ENCODE measurements at regions not wholly inside any gene's neighbourhood (a gene's known extent, or its start where the extent isn't known, plus 50 kb on each side); places are given as distances from the start of the nearest gene placed in this dataset.

GRCh38 chr3:194081826-194082225 is 54.1 kb upstream of the HES1 start:
- 97% methylated on average over 5 of the region's 5 CpGs for WGBS
- no peak for DNase-seq (ENCODE audit: low spot score)
- TF ChIP-seq POLR2AphosphoS5 (IDR thresholded peaks at IDR 0.05) (no peak), POLR2A (IDR thresholded peaks at IDR 0.05) (no peak)
- TF ChIP-seq, protein P1, sequence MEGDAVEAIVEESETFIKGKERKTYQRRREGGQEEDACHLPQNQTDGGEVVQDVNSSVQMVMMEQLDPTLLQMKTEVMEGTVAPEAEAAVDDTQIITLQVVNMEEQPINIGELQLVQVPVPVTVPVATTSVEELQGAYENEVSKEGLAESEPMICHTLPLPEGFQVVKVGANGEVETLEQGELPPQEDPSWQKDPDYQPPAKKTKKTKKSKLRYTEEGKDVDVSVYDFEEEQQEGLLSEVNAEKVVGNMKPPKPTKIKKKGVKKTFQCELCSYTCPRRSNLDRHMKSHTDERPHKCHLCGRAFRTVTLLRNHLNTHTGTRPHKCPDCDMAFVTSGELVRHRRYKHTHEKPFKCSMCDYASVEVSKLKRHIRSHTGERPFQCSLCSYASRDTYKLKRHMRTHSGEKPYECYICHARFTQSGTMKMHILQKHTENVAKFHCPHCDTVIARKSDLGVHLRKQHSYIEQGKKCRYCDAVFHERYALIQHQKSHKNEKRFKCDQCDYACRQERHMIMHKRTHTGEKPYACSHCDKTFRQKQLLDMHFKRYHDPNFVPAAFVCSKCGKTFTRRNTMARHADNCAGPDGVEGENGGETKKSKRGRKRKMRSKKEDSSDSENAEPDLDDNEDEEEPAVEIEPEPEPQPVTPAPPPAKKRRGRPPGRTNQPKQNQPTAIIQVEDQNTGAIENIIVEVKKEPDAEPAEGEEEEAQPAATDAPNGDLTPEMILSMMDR (IDR thresholded peaks at IDR 0.05) = no peak
- Histone ChIP-seq H3K9me3 (no peaks in the 10 kb centered on the region), H3K27me3 (replicated peaks; ENCODE audit: insufficient read depth) (no peaks in the 10 kb centered on the region), H3K4me1 (replicated peaks) (no peaks in the 10 kb centered on the region), H3K27ac (no peak overlapping the region), H3K36me3 (no peaks in the 10 kb centered on the region), H3K4me3 (no peak overlapping the region)
- intact Hi-C loops (cut with DNase I) = no loop called here

DNA sequence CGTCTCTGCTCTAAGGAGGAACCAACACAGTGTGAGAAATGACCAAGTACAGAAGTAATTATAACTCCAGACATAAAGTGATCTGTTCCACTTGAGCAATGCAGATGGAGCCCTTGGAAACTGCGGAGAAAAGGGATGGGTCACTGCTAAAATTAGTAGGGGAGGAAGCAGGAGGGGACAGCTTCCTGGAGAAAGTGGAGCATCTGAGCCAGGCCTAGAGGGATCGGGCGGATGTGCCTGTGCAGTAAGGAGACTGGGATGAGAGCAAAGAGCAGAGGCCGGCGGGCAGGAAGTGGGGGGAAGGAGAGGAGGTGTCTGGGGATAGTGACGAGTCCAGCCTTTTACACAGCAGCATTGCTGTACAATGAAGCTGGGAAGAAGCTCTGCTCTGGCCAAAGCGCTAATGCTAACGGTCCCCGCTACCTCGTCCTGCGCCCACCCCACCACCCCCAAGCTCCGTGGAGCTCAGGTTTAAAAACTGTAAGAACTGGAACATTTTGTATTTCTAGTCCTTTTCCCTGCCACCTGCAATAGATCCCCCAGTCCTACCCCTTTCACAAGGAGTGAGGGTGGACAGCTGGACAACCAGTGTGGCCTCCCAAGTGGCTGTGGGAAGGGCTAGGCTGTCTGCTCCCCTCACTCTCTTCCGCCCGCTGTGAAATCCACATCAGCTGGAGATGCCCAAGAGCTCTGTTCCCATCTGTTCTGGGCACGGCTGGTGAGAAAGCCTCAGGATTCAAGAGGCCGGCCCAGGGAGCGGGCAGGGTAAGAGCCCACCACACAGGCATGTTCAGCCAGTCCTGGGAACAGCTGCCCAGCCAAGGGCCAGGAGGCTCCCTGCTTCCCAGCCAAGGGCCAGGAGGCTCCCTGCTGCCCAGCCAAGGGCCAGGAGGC is 53.0 kb upstream of the HES1 start:
- no peak for TF ChIP-seq POLR2A (IDR thresholded peaks at IDR 0.05)
- DNase-seq (ENCODE audit: low spot score) = no peak

DNA sequence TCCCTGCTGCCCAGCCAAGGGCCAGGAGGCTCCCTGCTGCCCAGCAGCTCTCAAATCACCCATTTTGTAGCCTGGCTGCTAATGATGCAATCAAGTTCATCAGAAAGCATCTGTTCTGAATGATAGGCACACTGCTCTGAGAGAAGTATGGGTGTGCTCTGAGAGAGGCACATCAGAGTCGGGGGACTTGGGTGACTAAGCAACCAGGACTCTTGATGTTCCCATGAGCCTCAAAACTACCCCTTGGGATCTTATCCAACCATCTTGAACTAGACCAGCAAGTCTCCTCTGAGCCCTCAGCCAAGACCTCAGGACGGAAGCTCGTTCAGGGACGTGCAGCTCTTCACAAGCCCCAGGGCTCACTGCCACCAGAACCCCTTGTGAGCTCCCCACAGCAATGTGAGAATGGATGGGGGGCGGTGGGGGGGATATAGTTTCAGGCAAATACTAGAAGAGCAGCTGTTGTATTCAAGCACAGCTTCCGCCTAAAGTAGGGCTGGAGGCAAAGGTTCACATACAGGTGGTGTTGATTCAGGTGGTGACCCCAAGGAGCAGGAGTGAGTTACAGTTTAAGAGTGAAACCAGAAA is 52.2 kb upstream of the HES1 start:
- WGBS = 81% methylated on average over 6 of the region's 6 CpGs
- H3K27me3 ChIP-seq (replicated peaks; ENCODE audit: insufficient read depth) = no peaks in the 10 kb centered on the region
- intact Hi-C loops (cut with DNase I) = no loop called here
- no peak overlapping the region for H3K27ac ChIP-seq
- no peak overlapping the region for H3K4me3 ChIP-seq
- no peaks in the 10 kb centered on the region for H3K36me3 ChIP-seq
- H3K4me1 ChIP-seq (replicated peaks) = no peaks in the 10 kb centered on the region
- H3K9me3 ChIP-seq = no peaks in the 10 kb centered on the region
- TF ChIP-seq POLR2AphosphoS5 (IDR thresholded peaks at IDR 0.05) (no peak), POLR2A (IDR thresholded peaks at IDR 0.05) (no peak)
- TF ChIP-seq, protein P1 (IDR thresholded peaks at IDR 0.05) = no peak
- DNase-seq (ENCODE audit: low spot score) = no peak

More for the DNA sequence above, 53.0 kb upstream of the HES1 start:
- H3K4me3 ChIP-seq = no peak overlapping the region
- no peak overlapping the region for H3K27ac ChIP-seq
- WGBS = 68% methylated on average over 17 of the region's 18 CpGs
- intact Hi-C loops (cut with DNase I) = no loop called here
- no peaks in the 10 kb centered on the region for H3K9me3 ChIP-seq
- no peaks in the 10 kb centered on the region for H3K36me3 ChIP-seq
- H3K27me3 ChIP-seq (replicated peaks; ENCODE audit: insufficient read depth) = no peaks in the 10 kb centered on the region
- no peaks in the 10 kb centered on the region for H3K4me1 ChIP-seq (replicated peaks)

DNA sequence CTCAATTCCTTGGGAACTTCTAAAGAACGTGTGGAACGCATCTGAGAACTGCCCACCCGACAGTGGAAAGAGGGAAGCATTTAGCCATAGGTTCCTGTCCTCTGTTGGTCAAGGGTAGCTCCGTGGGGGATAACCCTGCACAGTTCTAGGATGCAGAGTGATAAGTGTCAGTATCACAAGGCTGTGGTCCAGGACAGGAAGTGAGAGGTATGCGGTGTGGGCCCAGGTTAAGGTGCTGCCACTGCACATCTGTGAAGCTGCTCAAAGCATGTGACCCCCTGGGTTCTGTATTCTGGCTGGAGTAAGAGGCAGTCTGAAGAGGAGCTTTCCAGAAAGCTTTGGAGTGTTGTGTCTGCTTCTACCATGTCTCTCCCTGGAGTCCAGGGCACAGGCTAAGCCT is 51.7 kb upstream of the HES1 start:
- no peak for DNase-seq (ENCODE audit: low spot score)
- Histone ChIP-seq H3K4me3 (no peak overlapping the region), H3K9me3 (no peaks in the 10 kb centered on the region), H3K36me3 (no peaks in the 10 kb centered on the region), H3K27ac (no peak overlapping the region), H3K27me3 (replicated peaks; ENCODE audit: insufficient read depth) (no peaks in the 10 kb centered on the region), H3K4me1 (replicated peaks) (no peaks in the 10 kb centered on the region)
- intact Hi-C loops (cut with DNase I) = no loop called here
- 92% methylated on average over 5 of the region's 5 CpGs for WGBS
- TF ChIP-seq POLR2A (IDR thresholded peaks at IDR 0.05) = no peak
- TF ChIP-seq, protein P1 (IDR thresholded peaks at IDR 0.05) = no peak
- TF ChIP-seq POLR2AphosphoS5 (IDR thresholded peaks at IDR 0.05) = no peak

Data from prostate gland (tissue), 2 donors.